DOHH2 (cell line): ENCODE measurements at regions not wholly inside any gene's neighbourhood (a gene's known extent, or its start where the extent isn't known, plus 50 kb on each side); places are given as distances from the start of the nearest gene placed in this dataset.

Experiments used
- EZH2phosphoT487 ChIP-seq: fragments of 200-600 bp; sonication (generic); IDR thresholded peaks from 2 replicates; pipeline ENCODE4 v1.6.1; 2017; ENCODE audit warnings: borderline replicate concordance, mild to moderate bottlenecking, antibody characterized with exemption, low read length, moderate library complexity, mixed read lengths
- TF ChIP-seq, protein P1 (sequence below): fragments of 200-600 bp; sonication (generic); IDR thresholded peaks from one replicate; pipeline ENCODE4 v1.5.1; 2014; ENCODE audit warnings: antibody characterized with exemption, mild to moderate bottlenecking, low read depth, low read length; ENCODE audit not compliant: poor library complexity, severe bottlenecking

DNA sequence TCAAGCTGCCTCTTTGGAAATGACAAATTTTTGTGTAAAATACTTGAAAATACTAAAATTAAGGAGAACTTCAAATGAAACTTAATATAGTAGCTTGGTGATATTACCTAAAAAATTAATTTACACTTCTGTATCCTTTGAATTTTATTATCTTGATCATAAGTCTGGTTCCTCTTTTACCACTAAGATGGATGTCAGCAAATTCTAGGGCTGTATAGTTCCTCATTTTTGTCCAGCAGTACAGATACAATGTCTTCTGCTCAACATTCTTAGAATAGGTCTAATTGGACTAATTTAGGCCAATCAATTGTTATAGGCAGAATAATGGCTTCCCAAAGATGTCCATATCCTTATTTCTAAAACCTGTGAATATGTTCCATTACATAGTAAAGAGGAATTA, 1298.0 kb upstream of the RAG2 start:
- TF ChIP-seq, protein P1, sequence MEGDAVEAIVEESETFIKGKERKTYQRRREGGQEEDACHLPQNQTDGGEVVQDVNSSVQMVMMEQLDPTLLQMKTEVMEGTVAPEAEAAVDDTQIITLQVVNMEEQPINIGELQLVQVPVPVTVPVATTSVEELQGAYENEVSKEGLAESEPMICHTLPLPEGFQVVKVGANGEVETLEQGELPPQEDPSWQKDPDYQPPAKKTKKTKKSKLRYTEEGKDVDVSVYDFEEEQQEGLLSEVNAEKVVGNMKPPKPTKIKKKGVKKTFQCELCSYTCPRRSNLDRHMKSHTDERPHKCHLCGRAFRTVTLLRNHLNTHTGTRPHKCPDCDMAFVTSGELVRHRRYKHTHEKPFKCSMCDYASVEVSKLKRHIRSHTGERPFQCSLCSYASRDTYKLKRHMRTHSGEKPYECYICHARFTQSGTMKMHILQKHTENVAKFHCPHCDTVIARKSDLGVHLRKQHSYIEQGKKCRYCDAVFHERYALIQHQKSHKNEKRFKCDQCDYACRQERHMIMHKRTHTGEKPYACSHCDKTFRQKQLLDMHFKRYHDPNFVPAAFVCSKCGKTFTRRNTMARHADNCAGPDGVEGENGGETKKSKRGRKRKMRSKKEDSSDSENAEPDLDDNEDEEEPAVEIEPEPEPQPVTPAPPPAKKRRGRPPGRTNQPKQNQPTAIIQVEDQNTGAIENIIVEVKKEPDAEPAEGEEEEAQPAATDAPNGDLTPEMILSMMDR, result no peak
- TF ChIP-seq EZH2phosphoT487, result no peak
